NCI-H526 (cell line): ENCODE measurements at regions not wholly inside any gene's neighbourhood (a gene's known extent, or its start where the extent isn't known, plus 50 kb on each side); places are given as distances from the start of the nearest gene placed in this dataset.

Experiments
- DNase-seq, 2 experiments: peaks; one replicate each; lab custom pipeline; 2025; lab: John Stamatoyannopoulos, UW

GRCh38 chr20:60371384-60371783 lies 413.2 kb downstream of the CDH26 start:
- no peak for DNase-seq

GRCh38 chr20:60372275-60372674 lies 414.1 kb downstream of the CDH26 start:
- DNase-seq = no peak

GRCh38 chr20:60372822-60373221 lies 414.6 kb downstream of the CDH26 start:
- no peak for DNase-seq

DNA sequence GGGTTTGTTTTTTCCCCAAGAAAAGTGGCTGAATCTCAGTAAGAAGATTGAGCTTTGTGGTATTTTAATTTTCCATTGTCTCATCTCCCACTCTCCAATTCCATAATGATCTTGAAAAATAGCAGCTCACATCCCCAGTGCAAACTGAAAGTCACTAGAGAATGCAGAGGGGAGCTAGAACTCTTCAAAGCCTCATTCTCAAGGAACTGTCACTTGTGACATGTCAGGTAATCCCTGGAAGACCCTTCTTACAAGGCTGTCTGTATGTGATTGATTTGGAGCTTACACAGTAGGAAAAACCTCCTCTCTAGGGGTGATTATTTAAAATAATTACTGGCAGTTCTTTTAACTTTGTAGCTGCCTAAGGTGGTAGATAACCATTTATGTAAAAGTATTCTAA lies 420.4 kb downstream of the CDH26 start:
- DNase-seq = no peak

DNA sequence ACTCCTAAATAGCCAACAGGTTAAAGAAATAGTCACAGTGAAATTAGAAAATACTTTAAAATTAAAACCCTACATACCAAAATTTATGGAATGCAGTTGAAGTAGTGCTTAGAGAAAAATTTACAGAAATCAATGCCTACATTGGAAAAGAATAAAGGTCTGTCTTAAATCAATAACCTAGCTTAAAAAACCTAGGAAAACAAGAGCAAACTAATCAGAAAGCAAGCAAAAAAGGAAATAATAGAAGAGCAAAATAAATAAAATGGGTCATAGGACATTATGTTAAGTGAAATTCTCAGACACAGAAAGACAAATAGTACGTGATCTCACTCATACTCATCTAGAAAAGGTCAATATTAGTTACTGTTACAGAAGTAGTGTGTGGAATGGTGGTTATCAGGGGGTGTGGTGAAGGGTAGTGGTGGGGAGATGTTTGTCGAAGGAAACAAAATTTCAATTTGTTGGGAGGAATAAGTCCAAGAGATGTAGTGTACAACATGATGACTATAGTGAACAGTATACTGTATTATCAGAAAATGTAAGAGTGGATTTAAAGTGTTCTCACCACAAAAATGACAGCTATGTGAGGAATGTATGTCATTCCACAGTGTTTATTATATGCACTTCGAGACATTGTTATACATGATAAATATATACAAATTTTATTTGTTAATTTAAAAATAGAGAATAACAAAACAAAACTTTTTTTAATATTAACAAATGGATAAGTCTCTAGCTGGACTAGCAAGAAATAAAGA lies 423.6 kb downstream of the CDH26 start:
- DNase-seq = no peak

- no peak for DNase-seq
These were observed 431.2 kb downstream of the CDH26 start for GRCh38 chr20:60389441-60389840.

- DNase-seq = no peak
These were observed 431.7 kb downstream of the CDH26 start for GRCh38 chr20:60389882-60390281.

DNA sequence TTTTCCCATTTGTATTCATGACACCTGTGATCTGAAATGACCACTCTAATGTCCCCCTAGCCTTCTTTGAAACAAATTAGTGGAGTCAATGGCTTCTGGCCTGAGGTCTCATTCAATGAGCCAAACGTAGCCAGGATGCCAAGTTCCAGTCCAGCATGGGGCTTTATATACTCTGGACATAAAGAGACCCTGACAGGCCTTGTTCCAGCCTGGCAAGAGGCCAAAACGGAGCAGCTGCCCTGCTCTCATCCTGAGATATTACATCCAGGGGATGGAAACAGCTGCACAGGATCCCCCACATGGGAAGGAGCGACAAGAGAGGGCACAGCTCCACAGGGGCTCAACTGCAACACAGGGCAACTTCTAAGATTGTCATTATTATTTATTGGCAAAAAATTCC lies 437.8 kb downstream of the CDH26 start:
- DNase-seq = no peak

GRCh38 chr20:60400567-60400966 lies 442.3 kb downstream of the CDH26 start:
- no peak for DNase-seq

- no peak for DNase-seq
These were observed 444.2 kb downstream of the CDH26 start for GRCh38 chr20:60402189-60403058.

DNA sequence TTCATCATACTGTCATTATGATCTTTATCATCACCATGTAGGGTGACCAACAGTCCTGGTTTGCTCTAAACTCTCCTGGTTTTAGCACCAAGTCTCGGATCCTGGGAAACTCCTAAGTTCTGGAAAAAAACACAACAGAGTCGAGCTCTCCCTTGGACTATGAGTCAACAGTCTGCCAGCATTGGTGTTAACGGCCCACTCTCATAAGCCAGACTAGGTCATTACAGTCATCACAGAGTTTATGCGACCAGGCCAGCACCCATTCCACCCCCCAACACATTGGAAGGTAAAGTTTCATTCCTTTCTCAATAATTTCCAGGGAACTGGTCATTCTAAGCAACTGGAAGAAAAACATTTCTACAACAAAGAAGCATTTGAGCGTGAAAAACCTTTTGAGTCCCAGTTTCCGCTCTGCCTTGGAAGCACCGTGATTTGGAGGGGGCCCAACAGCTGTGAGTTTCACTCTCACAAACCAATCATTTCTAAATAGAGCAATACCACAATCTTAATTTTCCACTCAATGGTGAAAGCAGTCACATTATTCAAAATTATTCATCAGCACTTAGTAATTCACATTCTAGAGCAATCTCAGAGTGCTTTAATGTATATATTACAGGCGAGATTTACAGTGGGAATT lies 445.0 kb downstream of the CDH26 start:
- no peak for DNase-seq

GRCh38 chr20:60407011-60407771 lies 449.0 kb downstream of the CDH26 start:
- DNase-seq = no peak

DNA sequence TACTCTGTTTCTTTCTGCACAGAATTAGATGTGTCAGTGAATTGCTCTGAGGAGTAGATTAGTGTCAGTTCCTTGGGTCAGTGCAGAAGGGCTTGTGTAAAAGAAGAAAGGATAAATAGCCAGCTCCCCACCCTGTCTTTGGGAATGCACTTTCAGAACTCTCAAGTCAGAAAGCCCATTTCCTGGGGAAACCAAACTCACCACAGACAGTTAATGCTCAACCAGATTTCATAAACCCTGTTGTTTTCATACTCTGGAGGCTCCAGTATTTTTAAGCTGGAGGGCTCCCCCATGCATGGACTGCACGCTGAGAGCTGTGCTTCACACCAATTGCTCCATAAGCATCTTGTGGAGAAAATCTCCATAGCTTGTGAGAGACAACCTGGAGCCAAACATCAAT lies 449.7 kb downstream of the CDH26 start:
- no peak for DNase-seq

- peak in 1 of 2 experiments; percentile 40 for DNase-seq
These were observed 450.2 kb downstream of the CDH26 start for GRCh38 chr20:60408435-60408834.

DNA sequence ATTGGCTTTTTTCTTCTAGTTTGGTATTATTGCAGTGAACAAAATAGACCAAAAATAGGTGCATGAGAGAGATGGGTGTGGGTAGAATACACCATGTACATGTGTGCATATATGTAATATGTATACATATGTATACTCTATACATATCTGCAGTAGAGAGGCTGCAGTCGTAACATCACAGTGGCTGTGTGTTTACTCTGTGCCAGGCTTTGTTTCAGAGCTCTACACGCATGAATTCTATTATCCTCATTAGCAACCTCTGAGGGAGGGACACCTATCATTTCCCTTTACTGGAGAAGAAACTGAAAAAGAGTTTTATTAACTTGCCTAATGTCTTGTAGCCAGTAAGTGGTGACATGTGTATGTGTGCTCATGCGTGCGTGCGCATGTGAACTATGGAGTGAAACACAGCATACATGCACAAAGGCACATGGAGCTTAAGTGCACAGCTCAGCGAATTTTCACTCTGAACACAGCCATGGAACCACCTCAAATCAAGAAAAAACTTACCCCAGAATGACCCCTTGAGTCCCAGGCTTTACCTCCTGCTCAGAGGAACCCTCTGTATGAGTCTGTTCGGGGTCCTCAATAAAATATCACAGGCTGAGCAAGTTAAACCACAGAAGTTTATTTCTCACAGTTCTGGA lies 452.5 kb downstream of the CDH26 start:
- DNase-seq = no peak

DNA sequence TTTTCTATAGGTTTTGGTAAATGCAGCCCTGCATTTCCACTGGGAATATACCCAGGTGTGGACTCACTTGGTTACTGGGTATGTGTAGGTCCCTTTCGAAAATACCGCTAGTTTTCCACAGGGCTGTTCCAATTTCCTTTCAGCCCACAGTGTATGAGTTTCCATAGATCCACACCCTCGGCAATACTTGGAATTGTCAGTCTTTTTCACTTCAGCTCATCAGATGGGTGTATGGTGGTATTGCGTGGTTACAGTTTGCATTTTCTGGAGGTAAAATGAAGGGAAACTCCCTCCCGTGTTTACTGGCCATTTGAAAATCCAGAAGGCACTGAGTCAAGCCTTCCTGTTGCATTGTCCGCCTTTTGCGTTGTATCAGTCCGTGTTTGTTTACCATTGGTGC lies 453.6 kb downstream of the CDH26 start:
- DNase-seq = no peak

DNA sequence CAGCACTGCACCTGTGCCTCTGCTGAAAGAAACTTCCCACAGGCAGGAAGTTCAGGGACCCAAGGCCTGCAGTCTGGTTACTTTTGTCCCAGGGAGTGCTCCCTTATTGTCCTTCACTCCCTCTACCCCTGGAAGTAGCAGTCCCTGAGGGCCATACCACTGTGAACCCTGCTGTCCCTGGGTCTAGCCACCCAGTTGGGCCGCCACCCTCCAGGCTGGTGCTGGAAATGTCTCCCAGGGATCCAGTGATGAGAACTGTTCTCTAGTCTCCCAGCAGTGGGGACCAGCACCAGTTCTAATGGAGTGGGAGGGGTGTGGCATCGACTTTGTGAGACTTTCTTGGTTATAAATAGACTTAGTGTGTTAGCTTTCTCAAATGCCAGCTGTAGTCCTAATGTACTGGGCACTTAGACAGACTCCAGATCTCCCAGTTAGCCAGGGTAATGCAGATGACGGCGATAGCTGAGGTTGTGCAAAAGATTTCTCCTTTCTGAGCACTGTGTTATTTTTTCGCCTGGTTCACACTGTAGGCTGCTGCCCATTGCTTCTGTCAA lies 462.5 kb downstream of the CDH26 start:
- no peak for DNase-seq

GRCh38 chr20:60422848-60423247 lies 464.6 kb downstream of the CDH26 start:
- DNase-seq = no peak

DNA sequence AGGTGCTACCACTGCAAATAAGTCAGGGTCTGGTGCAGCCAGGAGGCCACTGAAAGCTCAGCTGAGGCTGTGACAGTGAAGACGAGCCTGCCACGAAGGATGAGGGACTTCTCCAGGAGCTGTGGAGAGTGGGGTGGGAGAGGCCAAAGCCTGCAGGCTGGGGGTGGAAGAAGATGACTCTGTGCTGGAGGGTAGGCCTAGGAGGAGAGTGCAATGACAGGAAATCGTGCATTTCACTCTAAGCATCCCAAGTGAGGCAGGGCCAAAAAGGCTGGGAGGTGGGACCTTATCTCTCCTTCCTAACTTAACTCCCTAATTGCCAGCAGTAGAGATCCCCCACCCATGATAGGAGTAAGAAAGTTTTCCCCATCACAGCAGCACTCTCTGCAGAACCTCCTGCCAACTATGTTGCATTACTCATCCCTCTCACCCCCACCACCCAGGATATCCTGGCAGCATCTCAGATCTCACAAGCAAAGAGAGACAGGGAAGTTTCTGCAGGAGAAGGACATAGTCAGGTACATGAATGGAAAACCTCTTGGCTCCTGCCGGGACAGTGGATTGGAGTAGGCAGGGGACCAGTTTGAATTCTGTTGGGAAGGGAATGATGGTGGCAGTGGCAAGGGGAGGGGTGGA lies 466.2 kb downstream of the CDH26 start:
- no peak for DNase-seq

- DNase-seq = no peak
These were observed 469.3 kb downstream of the CDH26 start for GRCh38 chr20:60427516-60427915.

DNA sequence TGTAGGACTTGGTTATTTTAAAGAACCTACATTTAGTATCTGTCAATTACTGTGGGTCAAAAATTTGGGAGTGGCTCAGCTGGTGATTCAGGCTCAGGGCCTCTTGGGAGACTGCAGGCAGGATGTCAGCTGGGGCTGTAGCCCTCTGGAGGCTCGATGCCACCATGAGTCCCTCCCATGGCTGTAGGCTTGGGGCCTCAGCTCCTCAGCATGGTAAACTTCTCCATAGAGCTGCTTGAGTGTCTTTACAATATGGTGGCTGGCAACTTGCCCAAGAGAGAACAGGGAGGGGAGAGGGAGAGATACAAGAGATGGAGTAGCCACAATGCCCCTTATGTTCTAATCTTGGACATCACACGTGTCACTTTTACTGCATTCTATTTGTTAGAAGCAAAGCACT lies 470.4 kb downstream of the CDH26 start:
- no peak for DNase-seq
